CD4-positive, CD25-positive, alpha-beta regulatory T cell (primary cell): ENCODE measurements at regions not wholly inside any gene's neighbourhood (a gene's known extent, or its start where the extent isn't known, plus 50 kb on each side); places are given as distances from the start of the nearest gene placed in this dataset.

Experiments
- ATAC-seq, 2 donors: fragments of 150-1000 bp; cut with Tn5 transposase; one replicate each; pipeline ENCODE4 v1.10.0; 2021; ENCODE audit warnings: low read depth in 2 of 2, moderate number of reproducible peaks in 2 of 2, moderate library complexity in 1 of 2
- DNase-seq, 3 donors: peaks; one replicate each; pipeline versions ENCODE4 v3.0.0 to v3.0.0-alpha.2; 2012 to 2022; ENCODE audit warnings: mixed read lengths in 1 of 3
- H3K27ac ChIP-seq: one replicate; pipeline ENCODE4 v1.7.0; 2013; ENCODE audit warnings: mild to moderate bottlenecking, low read length; ENCODE audit not compliant: insufficient read depth, poor library complexity, severe bottlenecking
- H3K27me3 ChIP-seq: one replicate; pipeline ENCODE4 v1.7.0; 2013; ENCODE audit warnings: low read length; ENCODE audit not compliant: control insufficient read depth, insufficient read depth
- H3K36me3 ChIP-seq: one replicate; pipeline ENCODE4 v1.7.0; 2013; ENCODE audit warnings: mild to moderate bottlenecking, low read length, moderate library complexity; ENCODE audit not compliant: control insufficient read depth, insufficient read depth
- H3K4me1 ChIP-seq: 2 replicates; pipeline ENCODE4 v1.7.0; 2013; ENCODE audit warnings: mild to moderate bottlenecking, low read length; ENCODE audit not compliant: insufficient read depth, control insufficient read depth, poor library complexity, severe bottlenecking
- H3K4me3 ChIP-seq: one replicate; pipeline ENCODE4 v1.7.0; 2013; ENCODE audit warnings: low read depth, mild to moderate bottlenecking, low read length, moderate library complexity
- H3K9me3 ChIP-seq, 2 experiments: 1 replicate in 1 of 2; 2 replicates in 1 of 2; pipeline ENCODE4 v1.7.0; 2013; ENCODE audit warnings: low read length in 2 of 2, mild to moderate bottlenecking in 1 of 2, moderate library complexity in 1 of 2; ENCODE audit not compliant: control insufficient read depth in 2 of 2
- H3K27ac Mint-ChIP-seq, 3 donors: one replicate each; pipeline ENCODE4 v1.8.0; 2020 to 2022; ENCODE audit warnings: mild to moderate bottlenecking in 3 of 3, mixed read lengths in 3 of 3, moderate library complexity in 2 of 3
- H3K27me3 Mint-ChIP-seq: one replicate; pipeline ENCODE4 v1.8.0; 2022; ENCODE audit warnings: mild to moderate bottlenecking, mixed read lengths
- H3K36me3 Mint-ChIP-seq: one replicate; pipeline ENCODE4 v1.8.0; 2020; ENCODE audit warnings: mixed read lengths
- H3K4me1 Mint-ChIP-seq, 4 donors: one replicate each; pipeline ENCODE4 v1.8.0; 2020 to 2022; ENCODE audit warnings: mixed read lengths in 4 of 4, mild to moderate bottlenecking in 1 of 4
- H3K4me3 Mint-ChIP-seq, 4 donors: one replicate each; pipeline ENCODE4 v1.8.0; 2020 to 2022; ENCODE audit warnings: mild to moderate bottlenecking in 4 of 4, mixed read lengths in 4 of 4, moderate library complexity in 3 of 4
- H3K9me3 Mint-ChIP-seq, 7 donors: one replicate each; pipeline ENCODE4 v1.8.0; 2020 to 2022; ENCODE audit warnings: mixed read lengths in 7 of 7, mild to moderate bottlenecking in 3 of 7, moderate library complexity in 2 of 7

DNA sequence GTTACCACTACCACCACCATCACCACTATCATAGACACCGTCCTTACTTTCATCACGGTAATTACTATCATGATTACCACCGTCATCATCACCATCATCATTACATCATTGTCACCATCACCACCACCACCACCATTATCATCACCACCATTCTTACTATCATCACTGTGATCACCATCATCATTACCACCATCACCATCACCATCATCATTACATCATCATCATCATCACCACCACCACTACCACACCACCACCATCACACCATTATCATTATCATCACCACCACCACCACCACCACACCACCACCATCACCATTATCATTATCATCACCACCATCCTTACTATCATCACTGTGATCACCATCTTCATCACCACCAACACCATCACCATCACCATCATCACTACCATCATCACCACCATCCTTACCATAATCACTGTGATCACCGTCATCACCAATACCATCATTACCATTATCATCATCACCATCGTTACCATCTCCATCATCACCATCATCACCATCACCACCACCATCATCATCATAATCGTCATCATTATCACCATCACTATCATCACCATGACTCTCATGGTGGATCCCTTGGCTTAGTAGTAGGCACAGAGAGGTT, 244.4 kb upstream of the C1orf174 start:
- Histone ChIP-seq H3K4me3 (no peak overlapping the region), H3K27me3 (no peaks in the 10 kb centered on the region), H3K27ac (no peak overlapping the region), H3K4me1 (no peaks in the 10 kb centered on the region), H3K9me3 (no peaks in the 10 kb centered on the region), H3K36me3 (no peaks in the 10 kb centered on the region)
- Mint-ChIP-seq H3K36me3 (no peaks in the 10 kb centered on the region), H3K4me3 (no peak overlapping the region), H3K27me3 (no peaks in the 10 kb centered on the region), H3K27ac (no peak overlapping the region), H3K9me3 (no peaks in the 10 kb centered on the region), H3K4me1 (no peaks in the 10 kb centered on the region)
- DNase-seq (no peak), ATAC-seq (no peak)

DNA sequence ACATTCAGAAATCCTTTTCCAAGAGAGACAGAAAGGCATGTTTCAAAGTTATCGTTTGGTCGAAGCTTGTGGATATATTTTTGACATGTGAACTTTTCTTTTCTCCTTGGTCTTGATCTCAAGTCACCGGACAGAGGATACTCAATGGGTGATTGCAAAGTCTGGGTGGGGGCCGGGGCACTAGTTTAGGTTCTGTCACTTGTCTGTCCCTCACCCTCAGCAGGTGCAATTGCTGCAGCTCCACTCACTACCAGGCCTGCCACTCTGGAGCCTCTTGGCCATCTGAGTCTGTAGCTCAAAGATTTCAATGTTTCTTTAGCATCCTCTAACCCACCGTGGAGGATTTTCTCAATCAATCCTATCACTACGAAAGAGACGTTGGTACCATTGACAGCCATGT, 246.0 kb upstream of the C1orf174 start:
- Mint-ChIP-seq H3K36me3 (no peaks in the 10 kb centered on the region), H3K27me3 (no peaks in the 10 kb centered on the region), H3K4me1 (no peaks in the 10 kb centered on the region), H3K27ac (no peak overlapping the region), H3K4me3 (no peak overlapping the region), H3K9me3 (no peaks in the 10 kb centered on the region)
- ATAC-seq (no peak), DNase-seq (no peak)
- no peaks in the 10 kb centered on the region for H3K27me3 ChIP-seq
- H3K9me3 ChIP-seq = no peaks in the 10 kb centered on the region
- no peaks in the 10 kb centered on the region for H3K36me3 ChIP-seq
- H3K27ac ChIP-seq = no peak overlapping the region
- H3K4me3 ChIP-seq = no peak overlapping the region
- H3K4me1 ChIP-seq = no peaks in the 10 kb centered on the region

DNA sequence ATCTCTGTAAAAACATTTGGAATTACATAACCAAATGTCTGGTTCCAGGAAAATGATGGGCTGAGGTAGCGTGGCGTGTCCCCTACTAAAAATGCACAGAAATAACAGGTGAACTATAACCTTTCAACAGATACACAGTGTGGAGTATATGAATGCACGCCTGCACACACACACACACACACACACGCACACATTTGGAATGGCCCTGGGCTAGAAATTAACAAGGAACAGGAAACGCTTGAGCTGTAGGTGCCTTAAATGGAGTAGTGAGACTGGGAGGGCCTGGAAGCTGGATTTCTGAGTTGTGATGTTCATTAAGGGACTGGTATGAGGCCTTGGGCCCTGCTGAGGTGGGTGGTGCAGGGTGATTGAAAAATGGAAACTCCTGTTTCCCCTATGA, 246.5 kb upstream of the C1orf174 start:
- Mint-ChIP-seq H3K27ac (no peak overlapping the region), H3K4me1 (no peaks in the 10 kb centered on the region), H3K4me3 (no peak overlapping the region), H3K9me3 (no peaks in the 10 kb centered on the region), H3K36me3 (no peaks in the 10 kb centered on the region), H3K27me3 (no peaks in the 10 kb centered on the region)
- Histone ChIP-seq H3K4me3 (no peak overlapping the region), H3K36me3 (no peaks in the 10 kb centered on the region), H3K27ac (no peak overlapping the region), H3K27me3 (no peaks in the 10 kb centered on the region), H3K4me1 (no peaks in the 10 kb centered on the region), H3K9me3 (no peaks in the 10 kb centered on the region)
- ATAC-seq = no peak
- DNase-seq = no peak

DNA sequence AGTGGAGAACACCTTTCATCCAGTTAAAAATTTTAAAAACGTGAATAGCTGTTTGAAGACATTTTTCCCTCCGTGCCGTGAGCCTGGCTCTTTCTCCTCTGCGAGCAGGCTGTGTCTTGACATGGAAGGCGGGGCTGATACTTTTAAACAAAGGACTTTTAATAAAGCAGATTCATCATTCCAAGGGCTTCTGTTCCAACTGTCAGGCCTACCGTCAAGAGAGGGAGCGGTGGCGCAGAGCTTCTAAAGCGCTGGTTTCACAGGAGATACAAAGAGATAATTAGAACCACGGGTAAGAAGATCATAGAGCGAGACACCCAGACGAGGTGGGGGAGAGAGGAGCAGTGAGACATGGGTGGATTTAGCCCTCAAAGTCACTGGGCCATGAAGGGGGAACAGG, 247.4 kb upstream of the C1orf174 start:
- no peaks in the 10 kb centered on the region for H3K36me3 ChIP-seq
- H3K4me1 ChIP-seq = no peaks in the 10 kb centered on the region
- H3K36me3 Mint-ChIP-seq = no peaks in the 10 kb centered on the region

DNA sequence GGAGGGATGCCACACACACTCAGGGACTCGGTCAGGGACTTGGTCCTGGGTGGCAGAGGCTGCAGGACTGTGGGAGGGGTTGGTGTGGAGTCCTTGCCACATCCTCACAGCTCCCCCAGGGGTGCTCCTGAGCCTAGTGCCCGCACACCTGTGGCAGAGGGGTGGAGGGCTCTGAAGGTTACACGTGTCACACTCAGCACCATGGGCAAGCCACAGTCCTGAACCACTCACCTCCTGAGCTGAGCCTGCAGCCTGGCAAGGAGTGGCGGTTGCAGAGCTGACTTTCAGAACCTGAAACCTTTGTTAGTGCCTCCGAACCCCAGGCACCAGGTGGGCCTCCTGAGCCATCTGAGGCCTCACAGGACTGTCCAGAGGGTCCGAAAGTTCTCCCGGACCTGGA, 249.2 kb upstream of the C1orf174 start:
- no peaks in the 10 kb centered on the region for H3K36me3 ChIP-seq
- H3K27ac ChIP-seq = no peak overlapping the region
- Mint-ChIP-seq H3K36me3 (no peaks in the 10 kb centered on the region), H3K9me3 (no peaks in the 10 kb centered on the region), H3K4me3 (no peak overlapping the region), H3K27ac (no peak overlapping the region), H3K4me1 (no peaks in the 10 kb centered on the region), H3K27me3 (no peaks in the 10 kb centered on the region)
- ATAC-seq (no peak), DNase-seq (no peak)
- H3K27me3 ChIP-seq = no peaks in the 10 kb centered on the region
- no peaks in the 10 kb centered on the region for H3K9me3 ChIP-seq
- H3K4me3 ChIP-seq = no peak overlapping the region
- no peaks in the 10 kb centered on the region for H3K4me1 ChIP-seq

More for the DNA sequence above, 247.4 kb upstream of the C1orf174 start:
- no peaks in the 10 kb centered on the region for H3K27me3 Mint-ChIP-seq
- Histone ChIP-seq H3K27me3 (no peaks in the 10 kb centered on the region), H3K9me3 (no peaks in the 10 kb centered on the region), H3K27ac (no peak overlapping the region), H3K4me3 (no peak overlapping the region)
- no peak for DNase-seq
- no peak for ATAC-seq
- no peak overlapping the region for H3K27ac Mint-ChIP-seq
- H3K4me1 Mint-ChIP-seq = no peaks in the 10 kb centered on the region
- no peaks in the 10 kb centered on the region for H3K9me3 Mint-ChIP-seq
- H3K4me3 Mint-ChIP-seq = no peak overlapping the region

DNA sequence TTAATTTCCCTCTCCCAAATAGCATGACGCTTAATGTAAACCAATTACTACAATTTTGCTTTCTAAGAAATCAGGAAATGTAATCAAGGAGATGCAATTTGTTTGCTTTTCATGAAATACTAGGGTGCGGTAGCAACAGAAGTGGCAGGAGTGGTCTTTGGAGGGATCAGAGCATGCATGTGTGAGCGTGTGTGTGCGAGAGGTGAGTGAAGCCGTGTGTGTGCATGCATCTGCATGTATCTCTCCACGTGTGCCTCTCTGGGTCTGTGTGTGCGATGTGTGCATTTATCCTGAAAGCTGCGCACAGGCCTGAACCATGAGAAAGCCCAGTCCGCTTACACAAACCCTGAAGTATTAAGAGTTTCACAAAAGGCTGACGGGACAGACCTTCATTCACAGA, 249.8 kb upstream of the C1orf174 start:
- H3K27ac ChIP-seq = no peak overlapping the region
- ATAC-seq (no peak), DNase-seq (no peak)
- H3K4me1 ChIP-seq = no peaks in the 10 kb centered on the region
- H3K9me3 ChIP-seq = no peaks in the 10 kb centered on the region
- Mint-ChIP-seq H3K4me3 (no peak overlapping the region), H3K9me3 (no peaks in the 10 kb centered on the region), H3K27ac (no peak overlapping the region), H3K27me3 (no peaks in the 10 kb centered on the region), H3K4me1 (no peaks in the 10 kb centered on the region), H3K36me3 (no peaks in the 10 kb centered on the region)
- no peaks in the 10 kb centered on the region for H3K36me3 ChIP-seq
- no peak overlapping the region for H3K4me3 ChIP-seq
- no peaks in the 10 kb centered on the region for H3K27me3 ChIP-seq

DNA sequence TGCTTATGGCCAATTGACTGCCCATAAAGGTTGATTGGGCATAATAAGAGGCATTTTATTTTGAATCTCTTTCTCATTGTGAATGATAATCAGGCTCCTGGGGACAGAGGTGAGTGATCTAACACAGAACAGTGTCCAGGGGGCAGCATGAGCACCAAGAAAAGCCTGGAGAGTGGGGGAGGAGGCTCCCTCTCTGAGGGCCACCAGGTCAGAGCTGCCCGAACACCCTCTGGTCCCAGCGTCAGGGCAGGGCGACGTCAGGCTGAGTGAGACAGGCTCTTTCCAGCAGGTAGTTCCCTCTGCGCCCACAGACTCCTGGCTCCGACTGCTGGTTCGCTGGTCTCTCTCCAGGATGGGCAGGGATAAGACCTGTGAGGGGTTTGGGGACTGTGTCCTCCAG, 250.2 kb upstream of the C1orf174 start:
- Histone ChIP-seq H3K4me1 (no peaks in the 10 kb centered on the region), H3K27me3 (no peaks in the 10 kb centered on the region), H3K27ac (no peak overlapping the region), H3K9me3 (no peaks in the 10 kb centered on the region), H3K4me3 (no peak overlapping the region), H3K36me3 (no peaks in the 10 kb centered on the region)
- ATAC-seq (no peak), DNase-seq (no peak)
- Mint-ChIP-seq H3K27me3 (no peaks in the 10 kb centered on the region), H3K36me3 (no peaks in the 10 kb centered on the region), H3K9me3 (no peaks in the 10 kb centered on the region), H3K4me1 (no peaks in the 10 kb centered on the region), H3K4me3 (no peak overlapping the region), H3K27ac (no peak overlapping the region)

DNA sequence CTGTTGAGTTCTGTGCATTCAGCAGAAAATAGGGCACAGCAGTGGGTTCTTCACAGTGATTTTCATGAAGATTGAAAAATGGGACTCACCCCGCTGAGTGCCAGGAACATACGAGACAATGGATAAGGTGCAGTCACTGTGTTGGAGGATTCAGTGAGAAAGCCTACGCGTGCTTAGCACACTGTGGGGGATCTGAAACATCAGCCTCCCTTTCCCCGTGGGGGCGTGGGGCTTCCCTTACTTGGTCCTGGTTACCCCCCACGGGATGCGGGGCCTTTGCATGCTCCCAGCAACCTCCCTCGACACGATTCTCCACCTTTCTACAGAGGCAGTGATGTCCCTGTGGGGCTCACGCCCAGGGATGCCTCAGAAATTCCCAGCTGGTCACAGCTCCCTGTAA, 252.2 kb upstream of the C1orf174 start:
- H3K36me3 ChIP-seq = no peaks in the 10 kb centered on the region
- no peak for DNase-seq
- no peaks in the 10 kb centered on the region for H3K9me3 ChIP-seq
- no peak for ATAC-seq
- Mint-ChIP-seq H3K27ac (no peak overlapping the region), H3K9me3 (no peaks in the 10 kb centered on the region), H3K27me3 (no peaks in the 10 kb centered on the region), H3K4me1 (no peaks in the 10 kb centered on the region), H3K36me3 (no peaks in the 10 kb centered on the region), H3K4me3 (no peak overlapping the region)
- H3K27ac ChIP-seq = no peak overlapping the region
- H3K27me3 ChIP-seq = no peaks in the 10 kb centered on the region
- no peaks in the 10 kb centered on the region for H3K4me1 ChIP-seq
- H3K4me3 ChIP-seq = no peak overlapping the region
